Adrenal gland (tissue), 5 donors: ENCODE measurements at regions not wholly inside any gene's neighbourhood (a gene's known extent, or its start where the extent isn't known, plus 50 kb on each side); places are given as distances from the start of the nearest gene placed in this dataset.

Experiments used
- POLR2A ChIP-seq, 2 donors: fragments of 450-650 bp; IDR thresholded peaks; one replicate each; pipeline ENCODE4 v1.6.1; 2017; ENCODE audit warnings: antibody characterized with exemption in 2 of 2, mild to moderate bottlenecking in 2 of 2, moderate library complexity in 1 of 2
- TF ChIP-seq, protein P1 (sequence below), 6 experiments: fragments of 450-650 bp in 4 of 6; fragments of 200-600 bp in 2 of 6; sonication (generic) in 1 of 6; IDR thresholded peaks; 1 replicate in 5 of 6; 2 replicates in 1 of 6; pipeline versions ENCODE4 v1.5.1 to v1.8.0; 2016 to 2021; ENCODE audit warnings: antibody characterized with exemption in 6 of 6, mild to moderate bottlenecking in 2 of 6, moderate library complexity in 1 of 6
- donor health status: DM: no; HTN: no; CAD: no.

DNA sequence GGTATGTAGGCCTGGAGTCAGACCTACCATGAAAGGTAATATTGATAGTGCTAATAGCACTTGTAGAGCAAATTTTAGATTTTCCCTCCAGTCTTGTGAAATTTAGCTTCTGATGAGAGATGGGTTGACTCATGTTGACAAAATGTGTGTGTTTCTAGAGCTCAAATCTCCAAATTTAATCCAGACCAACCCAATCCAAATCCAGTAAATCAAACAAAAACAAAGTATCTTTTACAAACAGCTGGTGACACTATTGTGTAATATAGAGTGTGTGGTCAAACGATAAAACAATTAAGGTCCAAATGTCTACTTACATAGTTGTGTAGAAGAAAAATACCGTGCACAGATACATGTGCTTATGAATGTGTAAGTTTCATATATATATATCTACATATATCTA is 63.4 kb upstream of the KITLG start:
- TF ChIP-seq, protein P1, sequence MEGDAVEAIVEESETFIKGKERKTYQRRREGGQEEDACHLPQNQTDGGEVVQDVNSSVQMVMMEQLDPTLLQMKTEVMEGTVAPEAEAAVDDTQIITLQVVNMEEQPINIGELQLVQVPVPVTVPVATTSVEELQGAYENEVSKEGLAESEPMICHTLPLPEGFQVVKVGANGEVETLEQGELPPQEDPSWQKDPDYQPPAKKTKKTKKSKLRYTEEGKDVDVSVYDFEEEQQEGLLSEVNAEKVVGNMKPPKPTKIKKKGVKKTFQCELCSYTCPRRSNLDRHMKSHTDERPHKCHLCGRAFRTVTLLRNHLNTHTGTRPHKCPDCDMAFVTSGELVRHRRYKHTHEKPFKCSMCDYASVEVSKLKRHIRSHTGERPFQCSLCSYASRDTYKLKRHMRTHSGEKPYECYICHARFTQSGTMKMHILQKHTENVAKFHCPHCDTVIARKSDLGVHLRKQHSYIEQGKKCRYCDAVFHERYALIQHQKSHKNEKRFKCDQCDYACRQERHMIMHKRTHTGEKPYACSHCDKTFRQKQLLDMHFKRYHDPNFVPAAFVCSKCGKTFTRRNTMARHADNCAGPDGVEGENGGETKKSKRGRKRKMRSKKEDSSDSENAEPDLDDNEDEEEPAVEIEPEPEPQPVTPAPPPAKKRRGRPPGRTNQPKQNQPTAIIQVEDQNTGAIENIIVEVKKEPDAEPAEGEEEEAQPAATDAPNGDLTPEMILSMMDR (IDR thresholded peaks at IDR 0.05) = no peak
- no peak for TF ChIP-seq POLR2A (IDR thresholded peaks at IDR 0.05)
